Activated T-cell treated with anti-CD3 and anti-CD28 coated beads, Interleukin-2, amount 50 U/mL, for 4 hours (primary cell): ENCODE measurements at regions not wholly inside any gene's neighbourhood (a gene's known extent, or its start where the extent isn't known, plus 50 kb on each side); places are given as distances from the start of the nearest gene placed in this dataset.

Source experiments
- ATAC-seq, 2 donors: fragments of 200-7000 bp; cut with Tn5 transposase; one replicate each; pipeline ENCODE4 v1.10.0; 2021
- DNase-seq: peaks from one replicate; pipeline ENCODE4 v3.0.0-alpha.2; 2020
- H3K27me3 Mint-ChIP-seq: one replicate; pipeline ENCODE4 v1.8.0; 2021; ENCODE audit warnings: low read depth, mixed read lengths
- H3K36me3 Mint-ChIP-seq: one replicate; pipeline ENCODE4 v1.8.0; 2022; ENCODE audit warnings: mixed read lengths; ENCODE audit not compliant: insufficient read depth
- H3K4me1 Mint-ChIP-seq: one replicate; pipeline ENCODE4 v1.8.0; 2021; ENCODE audit warnings: low read depth, mixed read lengths
- H3K4me3 Mint-ChIP-seq: one replicate; pipeline ENCODE4 v1.8.0; 2021; ENCODE audit warnings: mild to moderate bottlenecking, moderate library complexity, mixed read lengths
- H3K9me3 Mint-ChIP-seq: one replicate; pipeline ENCODE4 v1.8.0; 2021; ENCODE audit warnings: mixed read lengths

DNA sequence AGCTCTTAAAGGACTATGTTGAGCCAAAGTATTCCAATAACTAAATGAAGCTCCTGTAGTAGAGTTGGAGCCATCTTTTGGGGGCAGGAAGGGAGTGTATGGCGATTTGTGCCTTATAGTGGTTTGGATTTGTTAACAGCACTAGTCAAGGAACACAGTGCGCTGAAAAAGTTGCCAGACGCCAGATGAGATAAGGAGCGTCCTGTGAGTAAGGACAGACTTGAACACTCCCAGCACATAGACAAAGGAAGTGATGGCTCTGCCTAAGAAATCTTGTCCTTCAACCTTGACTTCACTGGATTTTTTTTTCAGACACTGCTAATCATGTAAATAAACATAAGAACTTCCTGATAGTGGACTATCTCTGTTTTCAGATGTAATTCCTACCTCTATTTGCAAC, 136.9 kb downstream of the TRMT11 start:
- no peak for ATAC-seq
- no peaks in the 10 kb centered on the region for H3K9me3 Mint-ChIP-seq
- H3K27me3 Mint-ChIP-seq, result no peaks in the 10 kb centered on the region
- H3K4me1 Mint-ChIP-seq, result no peaks in the 10 kb centered on the region
- DNase-seq, result no peak
- H3K36me3 Mint-ChIP-seq, result peaks cover 5% of the 10 kb centered on the region
- no peak overlapping the region for H3K4me3 Mint-ChIP-seq

DNA sequence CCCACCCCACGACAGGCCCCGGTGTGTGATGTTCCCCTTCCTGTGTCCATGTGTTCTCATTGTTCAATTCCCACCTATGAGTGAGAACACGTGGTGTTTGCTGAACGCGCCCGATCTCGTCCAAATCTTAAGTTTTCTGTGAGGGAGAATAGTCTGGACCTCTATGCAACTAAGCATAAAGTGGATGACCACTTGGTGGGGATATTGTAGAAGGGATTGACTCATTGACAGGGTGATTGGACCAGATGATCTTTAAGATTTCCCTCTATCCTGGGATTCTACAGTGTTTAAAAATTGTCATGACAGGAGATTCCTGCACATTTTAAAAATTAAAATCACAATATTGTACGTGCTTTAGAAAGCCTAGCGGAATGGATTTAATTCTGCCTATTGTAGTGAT, 141.3 kb downstream of the TRMT11 start:
- no peaks in the 10 kb centered on the region for H3K9me3 Mint-ChIP-seq
- no peak overlapping the region for H3K4me3 Mint-ChIP-seq
- H3K36me3 Mint-ChIP-seq, result peaks cover 23% of the 10 kb centered on the region
- H3K4me1 Mint-ChIP-seq, result no peaks in the 10 kb centered on the region
- ATAC-seq (no peak), DNase-seq (no peak)
- H3K27me3 Mint-ChIP-seq, result no peaks in the 10 kb centered on the region

DNA sequence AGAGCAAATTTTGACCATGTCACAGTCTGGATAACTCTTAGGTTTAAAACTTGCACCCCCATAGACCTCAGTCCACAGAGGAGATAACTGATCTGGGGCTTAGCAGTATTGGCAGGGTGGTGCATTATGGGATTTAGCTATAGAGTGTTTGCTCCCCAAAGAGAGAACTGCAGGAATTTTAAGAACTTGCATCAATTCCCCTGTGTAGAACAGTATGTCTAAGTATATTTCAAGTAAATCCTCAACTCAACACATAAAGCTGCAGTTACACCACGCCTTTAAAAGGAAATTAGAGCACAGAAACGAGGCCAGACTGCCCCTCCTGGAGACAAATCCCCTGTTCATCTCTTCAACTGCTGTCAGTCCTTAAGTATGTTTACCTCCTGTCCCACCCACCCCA, 144.9 kb downstream of the TRMT11 start:
- Mint-ChIP-seq H3K36me3 (peaks cover 24% of the 10 kb centered on the region), H3K4me1 (no peaks in the 10 kb centered on the region), H3K27me3 (no peaks in the 10 kb centered on the region), H3K4me3 (no peak overlapping the region), H3K9me3 (peaks cover 19% of the 10 kb centered on the region)
- no peak for DNase-seq
- no peak for ATAC-seq

DNA sequence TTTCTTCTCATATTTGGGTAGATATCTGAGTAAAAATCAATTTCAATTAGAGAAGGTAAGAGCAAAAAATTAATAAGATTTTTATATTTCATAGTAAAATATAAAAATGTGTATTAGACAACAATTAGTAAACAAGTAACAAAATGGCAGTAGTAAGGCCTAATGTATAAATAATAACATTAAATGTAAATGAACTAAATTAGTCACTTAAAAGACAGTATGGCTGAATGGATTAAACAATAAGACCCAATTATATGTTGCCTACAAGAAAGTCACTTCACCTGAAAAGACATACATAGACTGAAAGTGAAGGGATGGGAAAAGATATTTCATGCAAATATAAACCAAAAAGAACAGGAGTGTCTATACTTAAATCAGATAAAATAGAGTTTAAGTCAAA, 147.6 kb downstream of the TRMT11 start:
- H3K27me3 Mint-ChIP-seq, result no peaks in the 10 kb centered on the region
- ATAC-seq, result no peak
- DNase-seq, result no peak
- no peaks in the 10 kb centered on the region for H3K4me1 Mint-ChIP-seq
- H3K9me3 Mint-ChIP-seq, result peaks cover 23% of the 10 kb centered on the region
- peaks cover 21% of the 10 kb centered on the region for H3K36me3 Mint-ChIP-seq
- no peak overlapping the region for H3K4me3 Mint-ChIP-seq

DNA sequence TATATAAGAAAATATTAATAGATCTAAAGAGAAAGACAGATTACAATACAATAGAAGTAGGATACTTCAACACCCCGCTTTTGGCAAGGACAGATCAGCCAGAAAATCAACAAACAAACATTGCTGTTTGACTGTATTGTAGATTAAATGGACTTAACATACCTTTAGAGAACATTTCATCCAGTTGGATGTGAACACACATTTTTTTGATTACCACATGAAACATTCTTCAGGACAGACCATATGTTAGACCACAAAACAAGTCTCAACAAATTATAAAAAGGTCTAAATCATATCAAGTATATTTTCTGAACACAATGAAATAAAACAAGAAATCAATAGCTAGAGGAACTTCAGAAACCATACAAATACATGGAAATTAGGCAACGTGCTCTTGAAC, 148.2 kb downstream of the TRMT11 start:
- peaks cover 21% of the 10 kb centered on the region for H3K36me3 Mint-ChIP-seq
- H3K27me3 Mint-ChIP-seq, result no peaks in the 10 kb centered on the region
- H3K4me1 Mint-ChIP-seq, result no peaks in the 10 kb centered on the region

DNA sequence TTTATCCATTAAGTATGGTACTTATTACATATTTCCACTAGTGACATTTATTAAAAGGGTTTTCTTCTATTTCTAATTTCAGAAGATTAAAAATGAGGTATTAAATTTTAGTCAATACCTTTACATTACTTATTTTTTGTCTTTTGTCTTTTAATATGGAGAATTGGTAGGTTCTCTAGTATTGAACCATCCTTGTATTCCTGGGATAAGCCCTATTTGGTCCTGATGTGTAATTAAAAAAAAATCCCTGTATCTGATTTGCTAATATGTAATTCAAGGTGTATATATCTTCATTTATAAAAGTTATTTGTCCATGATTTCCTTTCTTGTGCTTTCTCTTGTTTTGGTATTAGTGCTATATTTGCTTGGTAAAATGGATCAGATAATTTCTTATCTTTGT, 153.7 kb downstream of the TRMT11 start:
- no peaks in the 10 kb centered on the region for H3K27me3 Mint-ChIP-seq
- no peak for ATAC-seq
- H3K9me3 Mint-ChIP-seq, result peaks cover 16% of the 10 kb centered on the region
- DNase-seq, result no peak
- H3K4me3 Mint-ChIP-seq, result no peak overlapping the region
- H3K4me1 Mint-ChIP-seq, result no peaks in the 10 kb centered on the region
- H3K36me3 Mint-ChIP-seq, result peaks cover 2% of the 10 kb centered on the region

More for the DNA sequence above, 148.2 kb downstream of the TRMT11 start:
- H3K4me3 Mint-ChIP-seq, result no peak overlapping the region
- peaks cover 23% of the 10 kb centered on the region for H3K9me3 Mint-ChIP-seq
- ATAC-seq (no peak), DNase-seq (no peak)

DNA sequence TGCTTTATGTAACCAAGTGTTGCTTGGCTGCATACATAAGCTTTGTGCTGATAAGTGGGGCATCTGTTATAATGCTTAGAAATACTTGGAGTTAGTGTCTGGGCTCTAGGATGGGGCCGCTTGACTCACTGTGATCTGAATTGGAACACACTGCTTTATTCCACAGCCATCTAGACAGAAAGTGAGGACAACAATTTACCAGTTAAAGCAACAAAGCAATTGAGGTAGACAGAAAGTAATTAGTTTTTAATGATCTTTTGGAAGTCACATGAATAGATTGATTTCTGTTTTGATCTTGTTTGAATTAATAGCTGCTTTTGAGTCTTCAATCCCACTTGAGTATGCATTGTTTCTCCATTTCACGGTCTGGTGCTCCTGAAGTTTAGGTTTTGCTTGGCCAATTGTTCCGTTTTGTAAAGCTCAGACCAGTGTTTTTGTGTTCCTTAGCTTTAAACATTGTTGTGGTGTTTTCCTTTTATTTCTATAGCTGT, 157.5 kb downstream of the TRMT11 start:
- no peak for DNase-seq
- H3K9me3 Mint-ChIP-seq, result peaks cover 3% of the 10 kb centered on the region
- no peaks in the 10 kb centered on the region for H3K36me3 Mint-ChIP-seq
- H3K4me3 Mint-ChIP-seq, result no peak overlapping the region
- H3K4me1 Mint-ChIP-seq, result no peaks in the 10 kb centered on the region
- no peaks in the 10 kb centered on the region for H3K27me3 Mint-ChIP-seq
- ATAC-seq, result no peak

DNA sequence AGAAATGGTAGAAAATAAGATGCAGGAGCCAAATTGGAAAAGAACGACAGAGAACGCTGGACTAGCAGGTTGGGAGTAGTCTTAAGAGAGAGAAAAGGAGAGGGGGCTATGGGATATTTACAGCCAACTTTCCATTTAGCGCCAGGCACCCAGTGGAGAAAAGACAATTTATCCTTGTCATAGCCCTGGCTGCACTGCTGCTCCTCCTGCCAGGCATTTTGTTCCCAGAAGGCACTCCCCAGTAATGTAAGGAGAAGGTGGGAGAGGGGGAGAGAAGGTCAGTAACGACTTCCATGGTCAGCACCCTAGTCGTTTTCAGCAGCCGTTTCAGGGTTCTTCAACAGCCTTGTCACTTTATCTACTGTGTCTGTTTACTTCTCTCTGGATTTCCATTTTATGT, 159.0 kb downstream of the TRMT11 start:
- Mint-ChIP-seq H3K4me3 (no peak overlapping the region), H3K9me3 (peaks cover under 1% of the 10 kb centered on the region), H3K36me3 (no peaks in the 10 kb centered on the region), H3K27me3 (no peaks in the 10 kb centered on the region), H3K4me1 (no peaks in the 10 kb centered on the region)
- no peak for ATAC-seq
- DNase-seq, result no peak

DNA sequence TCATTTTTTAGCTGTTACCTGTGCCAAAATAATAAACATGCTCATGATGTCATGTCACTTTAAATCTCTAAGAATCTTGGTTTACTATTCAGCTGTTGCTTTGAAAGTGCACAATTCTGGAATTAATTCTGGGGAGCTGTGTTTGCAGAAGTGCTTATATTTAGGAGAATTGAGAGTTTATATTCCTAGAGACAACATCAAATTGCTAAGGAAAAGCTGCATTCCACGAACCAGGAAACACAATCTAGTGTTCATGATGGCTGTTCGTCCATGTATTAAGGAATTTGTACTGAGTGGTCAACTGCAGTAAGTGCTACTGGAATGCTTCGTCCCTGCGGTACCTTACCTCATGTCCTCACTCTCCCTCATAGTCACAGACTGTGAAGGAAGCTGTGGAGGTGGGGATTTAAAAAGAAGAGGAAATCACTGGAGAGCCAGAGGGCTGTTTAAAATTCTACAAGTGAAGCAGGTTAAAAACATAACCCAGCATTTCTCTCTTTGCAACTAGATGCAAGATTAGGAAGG, 161.0 kb downstream of the TRMT11 start:
- Mint-ChIP-seq H3K4me3 (no peak overlapping the region), H3K4me1 (no peaks in the 10 kb centered on the region), H3K9me3 (no peaks in the 10 kb centered on the region), H3K36me3 (no peaks in the 10 kb centered on the region), H3K27me3 (no peaks in the 10 kb centered on the region)
- DNase-seq, result no peak
- no peak for ATAC-seq

DNA sequence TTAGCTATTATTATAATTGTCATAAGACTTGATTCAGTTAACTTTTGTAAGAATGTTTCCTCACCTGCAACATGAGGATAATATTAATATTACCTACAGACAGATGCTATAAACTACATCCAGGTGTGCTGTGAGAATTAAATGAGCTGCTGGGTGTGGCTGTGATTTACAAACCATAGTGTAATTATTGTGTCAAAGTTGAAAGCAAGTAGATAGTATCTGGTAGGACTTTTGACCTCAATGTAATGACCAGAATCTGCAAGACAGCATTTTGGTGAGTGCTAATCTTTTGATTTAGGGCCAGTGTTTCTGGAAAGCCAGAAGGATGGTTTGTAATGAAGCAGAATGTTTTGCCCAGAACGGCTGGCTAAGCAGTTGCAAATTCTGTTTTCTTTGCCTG, 162.5 kb downstream of the TRMT11 start:
- Mint-ChIP-seq H3K36me3 (no peaks in the 10 kb centered on the region), H3K4me1 (no peaks in the 10 kb centered on the region), H3K27me3 (no peaks in the 10 kb centered on the region), H3K9me3 (no peaks in the 10 kb centered on the region), H3K4me3 (no peak overlapping the region)
- ATAC-seq (no peak), DNase-seq (no peak)

DNA sequence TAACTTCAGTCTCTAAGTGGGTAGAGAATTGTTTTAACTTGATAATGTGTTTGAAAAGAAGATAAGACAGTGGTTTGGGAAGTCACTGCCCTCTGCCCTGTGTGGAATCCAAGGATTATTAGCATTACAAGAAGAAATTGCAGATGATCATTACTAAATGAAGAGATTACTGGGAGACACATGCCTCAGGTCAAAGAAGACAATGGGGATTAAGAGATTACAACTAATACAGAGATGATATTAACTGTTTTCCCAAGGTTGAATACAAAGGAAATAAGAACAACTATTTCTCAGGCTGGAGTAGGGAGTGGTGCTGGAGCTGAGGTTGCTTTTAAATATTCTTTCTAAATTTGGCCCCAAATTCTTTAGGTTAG, 166.0 kb downstream of the TRMT11 start:
- ATAC-seq (no peak), DNase-seq (no peak)
- H3K4me3 Mint-ChIP-seq, result no peak overlapping the region
- H3K4me1 Mint-ChIP-seq, result no peaks in the 10 kb centered on the region
- H3K27me3 Mint-ChIP-seq, result no peaks in the 10 kb centered on the region
- no peaks in the 10 kb centered on the region for H3K36me3 Mint-ChIP-seq
- no peaks in the 10 kb centered on the region for H3K9me3 Mint-ChIP-seq

DNA sequence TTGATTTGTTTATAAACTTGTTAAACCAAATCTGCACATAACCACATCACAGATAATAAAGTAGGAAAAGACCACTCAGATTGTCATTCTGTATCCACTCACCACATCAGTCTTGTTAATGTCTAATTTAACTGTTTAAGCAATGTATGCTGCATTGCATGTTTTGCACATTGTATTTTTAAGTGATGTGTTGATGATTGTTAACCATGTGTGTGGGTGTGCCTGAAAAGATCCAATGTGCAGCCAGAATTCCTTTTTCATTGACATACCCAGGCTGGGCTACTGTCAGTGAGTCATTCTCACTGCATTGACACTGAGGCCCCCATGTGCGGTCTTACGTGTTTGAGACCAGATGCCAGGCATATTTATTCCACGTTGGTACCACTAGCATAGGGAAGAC, 167.3 kb downstream of the TRMT11 start:
- Mint-ChIP-seq H3K4me3 (no peak overlapping the region), H3K9me3 (no peaks in the 10 kb centered on the region), H3K4me1 (no peaks in the 10 kb centered on the region), H3K36me3 (no peaks in the 10 kb centered on the region), H3K27me3 (no peaks in the 10 kb centered on the region)
- ATAC-seq (no peak), DNase-seq (no peak)

DNA sequence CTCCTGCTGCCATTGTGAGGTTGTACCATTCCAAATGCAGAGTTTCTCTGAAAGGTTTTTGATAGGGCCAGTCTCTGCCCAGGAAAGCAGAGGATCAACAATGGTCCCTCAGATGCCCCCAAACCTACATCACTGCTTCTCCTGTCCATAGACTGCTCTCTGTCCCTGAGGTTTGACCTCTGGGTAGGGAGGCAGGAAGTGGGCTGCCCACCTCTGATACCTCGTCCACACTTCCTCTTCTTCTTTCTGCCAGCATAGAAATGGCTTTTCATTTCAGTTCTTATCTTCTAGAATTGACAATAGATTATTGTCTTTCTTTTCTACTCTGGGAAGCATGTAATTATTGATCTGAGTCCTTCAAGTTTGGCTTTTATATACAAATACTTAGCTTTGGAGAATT, 170.6 kb downstream of the TRMT11 start:
- H3K4me3 Mint-ChIP-seq, result no peak overlapping the region
- DNase-seq, result no peak
- no peak for ATAC-seq
- no peaks in the 10 kb centered on the region for H3K36me3 Mint-ChIP-seq
- H3K27me3 Mint-ChIP-seq, result no peaks in the 10 kb centered on the region
- H3K4me1 Mint-ChIP-seq, result no peaks in the 10 kb centered on the region
- no peaks in the 10 kb centered on the region for H3K9me3 Mint-ChIP-seq

DNA sequence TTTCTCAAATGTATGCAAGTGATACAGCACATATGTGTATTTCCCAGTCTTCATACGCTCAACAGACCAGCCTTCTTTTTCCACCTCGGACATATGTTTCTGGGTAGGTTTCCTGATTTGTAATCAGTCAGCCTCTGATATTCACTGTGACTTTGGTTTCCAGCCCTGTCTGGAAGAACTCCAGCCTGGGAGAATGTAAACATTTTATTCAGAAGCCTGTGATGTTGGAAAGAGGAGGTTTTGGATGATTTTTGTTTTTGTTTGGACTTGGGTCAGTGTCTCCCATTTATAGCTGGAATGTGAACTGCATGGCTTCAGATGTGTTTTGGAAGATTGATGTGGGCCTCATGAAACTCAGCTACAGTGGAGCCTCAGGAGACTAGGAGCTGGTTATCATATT, 172.2 kb upstream of the CENPW start:
- Mint-ChIP-seq H3K9me3 (peaks cover 20% of the 10 kb centered on the region), H3K4me1 (peaks cover 4% of the 10 kb centered on the region), H3K27me3 (no peaks in the 10 kb centered on the region), H3K36me3 (peaks cover 3% of the 10 kb centered on the region), H3K4me3 (no peak overlapping the region)
- ATAC-seq (no peak), DNase-seq (no peak)

DNA sequence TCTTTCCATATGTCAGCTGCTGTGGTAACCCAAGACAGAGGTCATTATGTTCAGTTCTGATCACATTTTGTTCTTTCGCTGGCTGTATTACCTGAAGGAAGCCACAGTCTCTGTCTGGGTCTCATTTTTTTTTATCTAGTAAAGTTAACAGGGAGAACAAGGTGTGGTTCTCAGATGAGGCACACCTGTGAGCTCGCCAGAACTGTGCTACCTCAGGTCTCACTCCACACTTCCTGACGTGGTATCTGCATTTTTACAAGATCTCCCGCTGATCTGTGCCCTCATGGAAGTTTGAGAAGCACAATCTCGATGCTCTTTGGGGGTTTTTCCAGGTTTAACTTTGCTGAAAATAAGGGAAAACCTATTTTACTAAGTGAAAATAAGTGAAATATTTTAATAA, 169.5 kb upstream of the CENPW start:
- DNase-seq (no peak), ATAC-seq (no peak)
- H3K4me1 Mint-ChIP-seq, result peaks cover 4% of the 10 kb centered on the region
- H3K4me3 Mint-ChIP-seq, result no peak overlapping the region
- H3K9me3 Mint-ChIP-seq, result peaks cover 5% of the 10 kb centered on the region
- no peaks in the 10 kb centered on the region for H3K27me3 Mint-ChIP-seq
- no peaks in the 10 kb centered on the region for H3K36me3 Mint-ChIP-seq

DNA sequence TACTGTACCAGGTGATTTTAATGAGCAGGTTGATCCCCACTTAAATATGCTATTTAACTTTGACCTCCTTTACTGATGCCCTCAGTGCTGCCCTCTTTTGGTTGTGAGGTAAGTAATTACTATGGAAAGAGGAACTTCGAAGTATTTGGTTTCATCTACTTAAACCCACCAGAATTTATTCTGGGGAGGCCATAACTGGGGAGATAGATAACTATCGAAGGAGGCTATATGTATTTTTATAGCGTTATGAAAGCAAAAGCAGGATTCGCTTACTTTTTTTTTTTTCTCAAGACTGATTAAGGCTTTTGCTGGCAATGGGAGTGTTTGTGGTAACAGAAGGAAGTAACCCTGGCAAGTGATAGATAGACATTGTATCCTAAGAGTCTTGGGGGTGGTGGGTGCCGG, 168.9 kb upstream of the CENPW start:
- Mint-ChIP-seq H3K9me3 (peaks cover under 1% of the 10 kb centered on the region), H3K4me3 (peak overlapping the region; percentile 39), H3K36me3 (no peaks in the 10 kb centered on the region), H3K4me1 (peaks cover 4% of the 10 kb centered on the region), H3K27me3 (no peaks in the 10 kb centered on the region)
- DNase-seq (no peak), ATAC-seq (no peak)
